HUES64 (cell line): ENCODE measurements at regions not wholly inside any gene's neighbourhood (a gene's known extent, or its start where the extent isn't known, plus 50 kb on each side); places are given as distances from the start of the nearest gene placed in this dataset.

Source experiments
- H3K27ac ChIP-seq: 2 replicates; pipeline ENCODE4 v1.7.0; 2013; ENCODE audit warnings: low read depth, low read length, inconsistent platforms
- H3K27me3 ChIP-seq: 2 replicates; pipeline ENCODE4 v1.6.1; 2013; ENCODE audit warnings: mild to moderate bottlenecking, low read length; ENCODE audit not compliant: insufficient read depth
- H3K36me3 ChIP-seq: 2 replicates; pipeline ENCODE4 v1.6.1; 2013; ENCODE audit warnings: mild to moderate bottlenecking, low read length; ENCODE audit not compliant: insufficient read depth
- H3K4me1 ChIP-seq: 2 replicates; pipeline ENCODE4 v1.6.1; 2013; ENCODE audit warnings: mild to moderate bottlenecking, low read length, moderate library complexity; ENCODE audit not compliant: insufficient read depth
- H3K4me3 ChIP-seq: 2 replicates; pipeline ENCODE4 v1.5.1; 2013; ENCODE audit warnings: mild to moderate bottlenecking, low read length, moderate library complexity
- H3K9ac ChIP-seq: 2 replicates; pipeline ENCODE4 v1.6.1; 2013; ENCODE audit warnings: mild to moderate bottlenecking, low read depth, low read length
- H3K9me3 ChIP-seq: 2 replicates; pipeline ENCODE4 v1.6.1; 2013; ENCODE audit warnings: low read depth, low read length; ENCODE audit not compliant: insufficient read depth
- WGBS: fragments of 150-250, 120-280 bp; methylation state at CpG from one replicate; pipeline ENCODE4 v1.1.7; 2013; ENCODE audit warnings: missing lambda C conversion rate; 5-methylcytosine and 5-hydroxymethylcytosine counted together

GRCh38 chr20:10922506-10922905 is 248.7 kb upstream of the JAG1 start:
- Histone ChIP-seq H3K27ac (no peak overlapping the region), H3K9me3 (no peaks in the 10 kb centered on the region), H3K36me3 (no peaks in the 10 kb centered on the region), H3K27me3 (no peaks in the 10 kb centered on the region), H3K4me1 (no peaks in the 10 kb centered on the region; the same call in 1 of the 2 replicates), H3K9ac (no peak overlapping the region), H3K4me3 (no peak overlapping the region)
- WGBS, result 100% methylated on average over 1 of the region's 1 CpG

GRCh38 chr20:10922941-10923340 is 249.1 kb upstream of the JAG1 start:
- Histone ChIP-seq H3K9ac (no peak overlapping the region), H3K4me3 (no peak overlapping the region), H3K9me3 (no peaks in the 10 kb centered on the region), H3K36me3 (no peaks in the 10 kb centered on the region), H3K27me3 (no peaks in the 10 kb centered on the region), H3K4me1 (no peaks in the 10 kb centered on the region; the same call in 1 of the 2 replicates), H3K27ac (no peak overlapping the region)
- 90% methylated on average over 6 of the region's 6 CpGs for WGBS

GRCh38 chr20:10924644-10925201 is 250.9 kb upstream of the JAG1 start:
- WGBS, result no CpG with 5 or more reads among the region's 1 CpG
- no peaks in the 10 kb centered on the region for H3K27me3 ChIP-seq
- H3K27ac ChIP-seq, result no peak overlapping the region
- H3K4me3 ChIP-seq, result no peak overlapping the region
- H3K9me3 ChIP-seq, result no peaks in the 10 kb centered on the region
- no peak overlapping the region for H3K9ac ChIP-seq
- no peaks in the 10 kb centered on the region; the same call in 1 of the 2 replicates for H3K4me1 ChIP-seq
- no peaks in the 10 kb centered on the region for H3K36me3 ChIP-seq

DNA sequence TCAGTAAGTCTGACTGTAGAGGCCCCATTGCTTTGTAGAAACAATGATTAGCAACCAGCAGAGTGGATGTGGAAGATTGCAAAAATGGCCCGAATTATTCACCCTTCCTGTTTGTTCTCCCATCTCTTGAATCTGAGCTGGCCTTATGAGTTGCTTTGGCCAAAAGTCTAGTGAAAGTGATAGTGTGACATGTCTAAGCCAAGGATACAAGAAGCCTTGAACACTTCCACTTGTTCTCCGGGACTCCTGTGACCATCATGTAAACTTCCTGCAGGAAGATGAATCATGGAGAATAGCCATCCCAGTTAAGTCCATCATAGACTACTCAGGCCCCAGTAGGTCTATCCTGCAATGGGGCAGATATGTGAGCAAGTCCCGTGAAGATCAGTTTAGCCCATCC is 252.0 kb upstream of the JAG1 start:
- no peaks in the 10 kb centered on the region for H3K36me3 ChIP-seq
- no peaks in the 10 kb centered on the region; the same call in 1 of the 2 replicates for H3K4me1 ChIP-seq
- no peak overlapping the region for H3K9ac ChIP-seq
- no peak overlapping the region for H3K27ac ChIP-seq
- WGBS, result 65% methylated on average over 3 of the region's 3 CpGs
- no peaks in the 10 kb centered on the region for H3K9me3 ChIP-seq
- H3K4me3 ChIP-seq, result no peak overlapping the region
- no peaks in the 10 kb centered on the region for H3K27me3 ChIP-seq

DNA sequence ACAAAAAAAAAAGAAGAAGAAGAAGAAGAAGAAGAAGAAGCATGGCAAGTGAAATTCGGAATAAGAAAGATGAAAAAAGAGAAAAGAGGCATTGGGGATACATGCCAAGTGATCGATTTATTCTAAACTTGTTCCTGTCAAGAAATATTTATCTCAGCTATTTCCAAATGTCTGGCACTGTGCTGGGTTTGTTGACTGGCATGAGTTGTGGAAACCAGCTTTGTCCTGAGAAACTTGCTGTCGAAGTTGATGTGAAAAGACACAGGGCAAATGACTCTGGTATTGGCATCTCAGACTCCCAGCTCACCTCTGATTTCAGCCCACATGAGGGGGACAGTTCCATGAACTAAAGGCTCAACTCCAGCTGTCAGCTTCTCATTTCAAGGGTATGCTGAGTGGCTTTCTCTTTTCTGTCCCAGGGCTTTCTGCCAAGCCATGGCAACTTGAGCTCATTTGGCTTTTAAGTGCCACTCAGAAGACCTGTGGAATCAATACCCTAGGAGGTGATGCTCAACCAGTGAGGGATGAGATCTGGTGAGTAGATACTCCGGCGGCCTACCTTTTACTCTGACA is 253.3 kb upstream of the JAG1 start:
- Histone ChIP-seq H3K27me3 (no peaks in the 10 kb centered on the region), H3K27ac (no peak overlapping the region), H3K9me3 (no peaks in the 10 kb centered on the region), H3K4me1 (no peaks in the 10 kb centered on the region; the same call in 1 of the 2 replicates), H3K4me3 (no peak overlapping the region), H3K36me3 (no peaks in the 10 kb centered on the region), H3K9ac (no peak overlapping the region)
- WGBS, result 94% methylated on average over 5 of the region's 5 CpGs

- no peaks in the 10 kb centered on the region for H3K27me3 ChIP-seq
- H3K4me1 ChIP-seq, result no peaks in the 10 kb centered on the region
- no peak overlapping the region for H3K27ac ChIP-seq
- no peaks in the 10 kb centered on the region for H3K36me3 ChIP-seq
- H3K9me3 ChIP-seq, result no peaks in the 10 kb centered on the region
- WGBS, result 84% methylated on average over 10 of the region's 11 CpGs
- H3K9ac ChIP-seq, result no peak overlapping the region
- no peak overlapping the region for H3K4me3 ChIP-seq
Observed at GRCh38 chr20:10927936-10928840, 254.4 kb upstream of the JAG1 start.

DNA sequence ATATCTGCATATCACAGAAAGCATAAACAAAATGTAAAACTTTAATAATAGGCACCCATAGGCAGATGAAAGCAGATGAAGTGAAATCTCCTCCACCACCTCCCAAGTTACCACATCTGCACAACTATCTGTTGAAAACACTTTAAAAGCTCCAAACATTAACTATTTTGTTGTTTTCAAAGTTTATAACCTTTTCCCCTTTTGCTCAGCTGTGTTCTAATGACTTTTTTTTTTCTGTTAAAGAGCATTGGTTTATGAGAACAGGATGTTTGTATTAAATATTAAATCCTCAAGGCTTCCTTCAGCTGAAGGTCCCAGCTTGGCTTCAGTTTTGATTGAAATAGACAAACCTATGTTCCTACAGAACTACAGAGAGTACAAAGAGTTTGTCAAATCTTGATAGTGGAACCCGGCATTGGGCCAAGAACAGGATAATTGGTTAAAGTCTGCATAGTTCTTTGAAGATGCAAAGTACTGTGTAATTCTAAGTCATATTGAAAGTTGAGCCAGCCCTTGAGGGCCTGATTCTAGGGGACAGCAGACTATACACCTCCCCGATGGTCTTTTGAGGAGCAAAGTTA is 255.1 kb upstream of the JAG1 start:
- Histone ChIP-seq H3K27me3 (no peaks in the 10 kb centered on the region), H3K9me3 (no peaks in the 10 kb centered on the region), H3K4me1 (no peaks in the 10 kb centered on the region), H3K9ac (no peak overlapping the region), H3K36me3 (no peaks in the 10 kb centered on the region), H3K27ac (no peak overlapping the region), H3K4me3 (no peak overlapping the region)
- 97% methylated on average over 2 of the region's 2 CpGs for WGBS

DNA sequence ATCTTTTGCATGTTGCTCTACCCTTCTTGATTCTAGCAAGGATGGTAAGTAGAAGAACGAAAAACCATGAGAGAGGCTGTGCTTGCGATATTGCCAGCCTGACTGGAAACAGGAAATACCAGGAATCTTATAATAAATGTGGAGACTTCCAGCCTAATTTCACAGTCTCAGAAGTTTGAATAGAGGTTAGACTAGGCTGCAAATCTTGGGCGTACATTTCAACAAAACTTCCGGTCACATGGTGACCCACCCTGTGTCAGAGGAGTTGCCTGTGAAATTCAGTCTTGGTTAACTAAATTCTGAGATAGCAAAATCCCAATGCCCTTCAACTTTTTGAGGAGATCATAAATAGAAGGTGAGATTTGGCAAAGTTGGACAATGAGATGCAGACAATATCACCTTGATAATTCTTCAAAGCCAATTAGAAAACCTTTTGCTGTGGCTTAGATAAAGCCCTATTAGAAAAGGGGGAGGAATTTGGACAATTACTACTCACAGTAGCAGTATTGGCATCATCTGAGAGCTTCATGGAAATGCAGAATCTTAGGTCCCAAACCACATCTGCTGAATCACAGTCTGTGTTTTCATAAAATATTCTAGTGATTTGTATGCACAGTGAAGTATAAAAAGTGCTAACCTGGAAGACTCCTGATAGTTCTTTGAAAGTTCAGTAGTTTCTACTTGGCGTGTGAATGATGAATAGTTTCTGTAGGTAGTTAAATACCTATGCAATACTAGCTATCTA is 262.0 kb upstream of the JAG1 start:
- no peaks in the 10 kb centered on the region for H3K4me1 ChIP-seq
- H3K9me3 ChIP-seq, result no peaks in the 10 kb centered on the region
- no peaks in the 10 kb centered on the region for H3K27me3 ChIP-seq
- no peak overlapping the region for H3K4me3 ChIP-seq
- no peaks in the 10 kb centered on the region for H3K36me3 ChIP-seq
- WGBS, result 97% methylated on average over 5 of the region's 5 CpGs
- H3K27ac ChIP-seq, result no peak overlapping the region
- no peak overlapping the region for H3K9ac ChIP-seq

DNA sequence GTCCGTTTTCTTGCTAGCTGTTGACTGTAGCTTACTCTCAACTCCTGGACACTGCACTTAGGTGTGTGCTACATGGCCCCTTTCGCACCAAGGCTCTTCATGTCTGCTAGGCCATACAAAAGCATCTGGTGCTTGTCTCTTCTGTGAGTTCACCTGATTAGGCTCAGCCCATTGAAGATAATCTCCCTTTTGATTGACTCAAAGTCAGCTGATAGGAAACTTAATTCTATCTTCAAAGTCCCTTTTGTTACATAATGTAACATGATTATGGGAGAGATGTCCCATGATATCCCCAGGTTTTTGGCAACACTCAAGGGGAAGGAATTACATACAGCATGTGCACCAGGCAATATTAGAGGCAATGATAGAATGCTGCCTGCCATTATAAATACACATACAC is 263.0 kb upstream of the JAG1 start:
- Histone ChIP-seq H3K9me3 (no peaks in the 10 kb centered on the region), H3K36me3 (no peaks in the 10 kb centered on the region), H3K9ac (no peak overlapping the region), H3K27ac (no peak overlapping the region), H3K4me3 (no peak overlapping the region), H3K27me3 (no peaks in the 10 kb centered on the region), H3K4me1 (no peaks in the 10 kb centered on the region)
- 92% methylated on average over 2 of the region's 2 CpGs for WGBS

DNA sequence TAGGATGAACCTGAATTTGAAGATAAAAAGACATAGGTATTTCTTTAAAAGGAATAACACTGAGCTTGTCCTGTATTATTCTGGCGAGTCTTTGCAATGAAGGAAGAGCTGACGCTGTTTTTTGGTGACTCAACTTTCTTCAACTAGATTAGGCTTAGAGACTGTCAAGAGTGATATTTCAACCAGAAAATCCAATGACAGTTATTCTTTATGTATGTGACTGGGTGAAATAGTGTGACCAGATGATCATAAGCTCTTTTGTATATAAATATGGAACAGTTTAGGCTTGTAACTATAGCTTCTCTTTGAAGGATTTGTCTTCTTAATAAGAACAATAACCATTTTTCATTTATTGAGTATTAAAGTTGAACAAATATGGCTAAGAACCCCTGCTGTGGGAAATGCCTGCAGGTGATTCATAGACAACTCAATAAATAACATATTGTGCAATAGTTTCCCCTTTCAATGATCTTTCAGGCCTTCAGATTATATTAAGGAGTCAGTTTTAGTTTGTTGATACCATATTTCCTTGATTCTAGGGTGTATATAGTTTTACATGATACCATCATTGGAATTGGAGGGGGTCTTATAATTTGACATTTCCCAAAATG is 265.6 kb upstream of the JAG1 start:
- no peak overlapping the region for H3K4me3 ChIP-seq
- no peaks in the 10 kb centered on the region for H3K27me3 ChIP-seq
- no peak overlapping the region for H3K9ac ChIP-seq
- 91% methylated on average over 2 of the region's 2 CpGs for WGBS
- H3K4me1 ChIP-seq, result no peaks in the 10 kb centered on the region
- H3K9me3 ChIP-seq, result no peaks in the 10 kb centered on the region
- no peaks in the 10 kb centered on the region for H3K36me3 ChIP-seq
- H3K27ac ChIP-seq, result no peak overlapping the region
